H54 (cell line): ENCODE measurements at regions not wholly inside any gene's neighbourhood (a gene's known extent, or its start where the extent isn't known, plus 50 kb on each side); places are given as distances from the start of the nearest gene placed in this dataset.

Experiments
- DNase-seq: peaks from one replicate; pipeline ENCODE4 v3.0.0; 2011; ENCODE audit warnings: low spot score, mixed read lengths; ENCODE audit not compliant: insufficient read length
- FAIRE-seq: peaks from 3 replicates; lab custom pipeline; 2011; peaks lifted over from hg19 to GRCh38; lab: Jason Lieb, UNC
- POLR2A ChIP-seq: IDR thresholded peaks from 2 replicates; pipeline ENCODE4 v1.6.1; 2011; ENCODE audit warnings: low read depth, mild to moderate bottlenecking, low read length

DNA sequence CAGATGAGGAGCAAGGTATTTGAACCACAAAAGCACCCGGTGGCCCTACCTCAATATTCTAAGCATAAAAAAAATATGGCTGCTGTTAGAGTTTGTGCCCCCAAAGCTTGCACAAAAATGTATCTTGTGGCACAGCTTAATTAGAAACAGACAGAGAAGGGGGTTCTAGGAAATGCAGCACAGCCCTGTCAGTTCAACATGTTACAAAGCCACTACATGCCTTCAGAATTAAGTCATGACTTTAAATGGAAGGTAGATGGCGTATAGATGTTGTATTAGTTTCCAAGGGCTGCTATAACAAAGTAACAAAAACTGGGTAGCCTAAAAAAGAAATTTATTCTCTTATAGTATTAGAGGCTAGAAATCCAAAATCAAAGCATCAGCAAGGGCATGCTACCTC is 703.8 kb downstream of the DIAPH3 start:
- TF ChIP-seq POLR2A, result no peak
- FAIRE-seq (no peak), DNase-seq (no peak)

DNA sequence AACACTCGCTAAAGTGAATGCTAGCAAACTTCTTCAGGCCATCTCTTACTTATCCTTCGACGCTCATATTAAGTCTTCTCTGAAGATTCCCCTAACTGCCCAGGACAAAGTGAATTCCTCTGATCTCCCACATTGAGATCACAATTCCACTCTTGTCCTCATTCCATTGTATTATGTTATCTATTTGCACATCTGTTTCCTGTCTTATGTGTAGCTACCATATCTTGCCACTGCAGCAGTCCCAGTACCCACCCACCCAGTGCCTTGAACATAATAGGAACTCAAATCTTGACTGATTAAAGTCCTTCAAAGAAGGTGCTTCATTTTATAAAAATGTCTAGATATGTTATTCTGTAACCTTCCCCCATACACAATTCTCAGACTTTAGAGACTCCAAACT is 702.3 kb downstream of the DIAPH3 start:
- FAIRE-seq (no peak), DNase-seq (no peak)
- no peak for TF ChIP-seq POLR2A

DNA sequence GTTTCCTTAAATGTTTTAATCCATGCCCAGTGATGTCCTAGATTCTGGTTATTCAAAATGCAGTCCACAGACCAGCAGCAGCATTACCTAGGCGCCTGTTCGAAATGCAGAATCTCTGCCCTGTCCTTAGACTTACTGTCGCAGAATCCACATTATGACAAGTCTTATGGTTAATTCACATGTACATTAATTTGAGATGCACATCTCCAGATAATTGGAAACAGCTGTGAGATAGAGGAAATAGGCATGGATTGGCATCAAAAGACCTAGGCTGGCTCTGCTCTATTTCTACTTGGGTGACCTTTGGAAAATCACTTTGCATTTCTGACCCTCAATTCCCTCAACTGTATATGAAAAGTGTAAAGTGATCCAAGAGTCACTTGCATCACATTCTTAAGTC is 700.7 kb downstream of the DIAPH3 start:
- FAIRE-seq, result no peak
- no peak for TF ChIP-seq POLR2A

DNA sequence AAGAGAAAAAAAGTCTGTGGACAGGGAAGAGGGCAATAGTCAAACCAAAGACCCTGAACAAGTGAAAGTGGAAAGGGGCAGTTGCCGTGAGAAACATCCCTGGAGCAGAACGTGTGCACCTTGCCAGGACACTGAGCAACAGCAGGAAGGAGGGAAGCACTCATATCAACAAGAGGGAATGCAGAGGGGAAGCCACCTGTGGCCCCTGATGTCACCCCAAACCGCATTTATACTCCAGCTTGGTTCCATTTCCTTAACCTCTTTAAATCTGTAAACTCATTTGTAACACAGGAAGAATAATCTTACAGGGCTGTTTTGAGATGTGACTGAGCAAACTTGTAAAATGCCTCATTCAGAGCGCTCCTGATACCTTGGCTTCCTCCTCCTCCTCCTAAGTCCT is 698.8 kb downstream of the DIAPH3 start:
- no peak for TF ChIP-seq POLR2A
- no peak for FAIRE-seq
- no peak for DNase-seq

More for the DNA sequence above, 700.7 kb downstream of the DIAPH3 start:
- no peak for DNase-seq

DNA sequence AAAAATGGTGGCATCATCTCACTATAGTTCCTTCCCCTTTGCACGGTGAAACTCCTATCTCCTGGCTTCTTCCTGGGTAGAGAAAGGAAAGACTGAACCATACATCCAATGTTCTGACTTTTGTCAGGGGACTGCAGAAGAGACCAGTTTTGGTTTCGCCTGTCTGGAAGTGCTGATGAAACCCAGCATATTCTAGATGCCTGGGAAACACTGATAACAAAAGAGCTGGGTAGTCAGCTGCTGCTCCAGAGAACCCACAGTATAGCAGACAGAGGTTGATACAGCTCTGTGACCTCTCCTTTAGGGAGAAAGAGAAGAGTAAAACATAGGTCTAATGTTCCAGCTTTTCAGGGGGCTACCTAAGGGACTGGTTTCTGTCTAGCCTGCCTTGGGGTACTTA is 695.3 kb downstream of the DIAPH3 start:
- FAIRE-seq (no peak), DNase-seq (no peak)
- TF ChIP-seq POLR2A, result no peak

DNA sequence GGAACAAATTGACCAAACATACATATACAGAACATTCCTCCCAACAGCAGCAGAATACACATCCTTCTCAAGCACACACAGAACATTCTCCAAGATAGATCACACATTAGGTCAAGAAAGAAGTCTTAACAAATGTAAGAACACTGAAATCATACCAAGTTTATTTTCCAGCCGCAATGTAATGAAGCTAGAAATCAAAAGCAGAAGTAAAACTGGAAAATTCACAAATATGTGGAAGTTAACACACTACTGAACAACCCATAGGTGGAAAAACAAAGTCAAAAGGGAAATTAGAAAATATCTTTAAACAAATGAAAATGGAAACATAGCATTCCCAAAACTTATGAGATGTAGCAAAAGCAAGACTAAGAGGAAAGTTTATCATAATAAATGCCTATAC is 692.6 kb downstream of the DIAPH3 start:
- DNase-seq (no peak), FAIRE-seq (no peak)
- TF ChIP-seq POLR2A, result no peak

DNA sequence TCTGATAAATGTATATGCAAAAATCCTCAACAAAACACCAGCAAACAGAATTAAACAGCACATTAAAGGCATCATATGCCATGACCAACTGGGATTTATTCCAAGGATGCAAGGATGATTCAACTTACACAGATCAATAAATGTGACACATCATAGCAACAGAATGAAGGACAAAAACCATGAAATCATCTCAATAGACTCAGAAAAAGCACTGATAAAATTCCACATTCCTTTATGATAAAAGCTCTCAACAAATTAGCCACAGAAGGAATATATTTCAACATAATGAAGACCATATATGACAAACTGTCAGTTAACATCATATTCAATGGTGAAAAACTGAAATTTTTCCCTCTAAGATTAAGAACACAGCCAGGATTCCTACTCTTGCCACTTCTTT is 691.6 kb downstream of the DIAPH3 start:
- FAIRE-seq, result peak; percentile 20
- no peak for DNase-seq
- TF ChIP-seq POLR2A, result no peak

DNA sequence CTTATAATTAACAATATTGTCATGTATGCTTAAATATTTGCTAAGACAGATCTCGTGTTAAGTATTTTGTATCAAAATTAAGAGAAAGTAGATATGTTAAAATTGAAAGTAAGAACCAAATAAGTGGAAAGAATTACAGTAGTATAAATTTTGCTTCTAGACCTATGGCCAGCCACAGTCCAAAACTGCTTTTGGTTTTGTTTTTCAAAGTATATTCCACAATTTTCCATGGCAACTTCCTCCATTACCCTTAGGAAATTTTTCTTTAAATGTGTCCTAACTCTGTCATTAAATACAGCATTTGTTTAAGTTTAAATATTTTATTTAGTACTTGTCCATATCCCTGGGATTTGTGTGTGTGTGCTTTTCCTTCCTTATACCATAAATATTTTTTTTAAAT is 689.0 kb downstream of the DIAPH3 start:
- DNase-seq, result no peak
- FAIRE-seq, result no peak

DNA sequence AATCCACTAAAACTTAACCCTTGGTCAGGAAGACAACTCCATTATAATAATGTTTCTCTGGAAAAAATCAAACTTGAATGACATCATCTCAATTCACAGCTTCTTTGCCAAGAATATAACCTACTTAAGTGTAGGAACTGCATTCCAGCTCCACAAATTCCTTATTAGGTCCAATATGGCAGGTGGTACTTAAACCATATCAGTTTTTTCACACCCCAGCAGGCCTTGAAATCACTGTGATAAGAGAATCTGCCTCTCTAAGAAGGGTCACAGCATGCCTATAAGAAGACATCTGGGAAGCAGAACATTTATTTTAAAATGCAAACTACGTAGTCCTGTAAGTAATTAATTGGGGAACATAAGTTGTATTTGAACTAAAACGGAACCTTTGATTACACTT is 687.8 kb downstream of the DIAPH3 start:
- no peak for TF ChIP-seq POLR2A
- no peak for DNase-seq

More for the DNA sequence above, 689.0 kb downstream of the DIAPH3 start:
- TF ChIP-seq POLR2A, result no peak

DNA sequence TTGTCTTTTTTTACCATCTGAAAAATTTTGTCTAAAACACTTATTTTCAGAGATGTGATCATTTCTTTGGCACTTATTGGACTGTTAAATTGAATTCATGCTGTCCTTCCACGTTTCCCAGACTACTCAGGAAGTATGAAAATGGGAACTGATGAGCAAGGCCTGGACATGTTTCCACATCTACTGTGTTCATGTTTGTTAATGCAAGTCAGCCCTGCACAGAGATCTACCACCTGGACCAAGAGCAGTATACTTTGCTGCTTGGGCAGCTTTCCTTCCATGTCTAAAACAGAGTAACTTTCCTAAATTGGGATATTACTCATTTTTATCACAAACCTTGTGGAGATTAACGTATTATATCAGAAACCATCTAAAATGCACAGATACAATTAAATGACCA is 687.4 kb downstream of the DIAPH3 start:
- DNase-seq, result no peak
- no peak for FAIRE-seq
- no peak for TF ChIP-seq POLR2A

More for the DNA sequence above, 687.8 kb downstream of the DIAPH3 start:
- no peak for FAIRE-seq

DNA sequence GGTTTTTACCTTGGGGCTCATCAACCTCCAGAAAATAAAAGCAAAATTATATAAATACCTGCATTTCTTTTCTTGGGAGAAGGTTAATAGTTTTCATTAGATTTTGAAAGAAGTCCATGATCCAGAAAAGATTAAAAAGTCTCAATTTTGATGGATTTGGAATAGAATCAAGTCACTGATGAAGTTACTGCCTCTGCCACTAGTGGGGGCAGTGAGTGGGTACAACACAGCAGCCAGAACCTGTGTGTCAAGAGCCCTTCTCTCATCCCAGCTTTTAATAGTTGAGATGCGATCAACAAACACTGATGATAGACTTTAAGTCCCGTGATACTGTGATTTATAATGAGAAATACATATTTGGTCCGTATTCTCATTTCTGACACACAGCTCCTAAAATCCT is 686.7 kb downstream of the DIAPH3 start:
- no peak for TF ChIP-seq POLR2A
- FAIRE-seq (no peak), DNase-seq (no peak)

DNA sequence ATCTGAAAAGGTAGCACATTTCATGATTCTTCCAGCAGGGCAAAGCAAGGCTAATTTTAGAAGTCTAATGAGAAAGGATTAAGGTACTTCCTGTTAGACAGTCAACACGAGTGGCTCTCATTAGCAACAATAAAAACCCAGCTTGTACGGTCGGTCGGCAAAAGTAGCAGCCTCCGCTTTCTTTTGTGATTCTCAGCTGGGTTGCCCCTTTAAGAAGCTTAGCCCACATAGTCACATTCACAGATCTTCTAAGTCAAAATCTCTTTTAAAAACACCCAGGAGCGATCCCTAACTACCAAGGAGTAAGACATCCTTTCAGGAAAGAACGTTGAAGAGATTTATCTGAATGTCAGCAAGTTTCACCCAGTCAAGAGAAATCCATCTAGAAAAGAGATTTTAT is 684.8 kb downstream of the DIAPH3 start:
- DNase-seq, result no peak
- FAIRE-seq, result no peak
- no peak for TF ChIP-seq POLR2A

DNA sequence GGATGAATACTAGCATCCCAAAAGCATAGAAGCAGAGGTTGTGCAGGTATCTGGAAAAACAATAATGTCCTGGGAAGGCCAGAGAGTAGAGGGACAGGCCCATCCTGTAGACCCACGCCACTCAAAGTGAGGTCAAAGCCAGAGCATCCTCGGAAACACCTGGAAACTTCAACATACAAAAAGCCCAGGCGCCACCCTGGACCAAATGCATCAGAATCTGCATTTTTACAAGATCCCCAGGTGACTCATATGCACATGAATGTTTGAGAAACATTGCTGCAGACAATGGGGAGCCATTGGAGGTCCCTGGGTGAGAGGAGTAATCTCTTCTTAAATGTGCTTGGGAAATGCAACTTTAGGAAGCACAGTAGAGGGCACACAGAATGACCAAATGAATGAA is 684.1 kb downstream of the DIAPH3 start:
- no peak for TF ChIP-seq POLR2A
- FAIRE-seq (no peak), DNase-seq (no peak)

DNA sequence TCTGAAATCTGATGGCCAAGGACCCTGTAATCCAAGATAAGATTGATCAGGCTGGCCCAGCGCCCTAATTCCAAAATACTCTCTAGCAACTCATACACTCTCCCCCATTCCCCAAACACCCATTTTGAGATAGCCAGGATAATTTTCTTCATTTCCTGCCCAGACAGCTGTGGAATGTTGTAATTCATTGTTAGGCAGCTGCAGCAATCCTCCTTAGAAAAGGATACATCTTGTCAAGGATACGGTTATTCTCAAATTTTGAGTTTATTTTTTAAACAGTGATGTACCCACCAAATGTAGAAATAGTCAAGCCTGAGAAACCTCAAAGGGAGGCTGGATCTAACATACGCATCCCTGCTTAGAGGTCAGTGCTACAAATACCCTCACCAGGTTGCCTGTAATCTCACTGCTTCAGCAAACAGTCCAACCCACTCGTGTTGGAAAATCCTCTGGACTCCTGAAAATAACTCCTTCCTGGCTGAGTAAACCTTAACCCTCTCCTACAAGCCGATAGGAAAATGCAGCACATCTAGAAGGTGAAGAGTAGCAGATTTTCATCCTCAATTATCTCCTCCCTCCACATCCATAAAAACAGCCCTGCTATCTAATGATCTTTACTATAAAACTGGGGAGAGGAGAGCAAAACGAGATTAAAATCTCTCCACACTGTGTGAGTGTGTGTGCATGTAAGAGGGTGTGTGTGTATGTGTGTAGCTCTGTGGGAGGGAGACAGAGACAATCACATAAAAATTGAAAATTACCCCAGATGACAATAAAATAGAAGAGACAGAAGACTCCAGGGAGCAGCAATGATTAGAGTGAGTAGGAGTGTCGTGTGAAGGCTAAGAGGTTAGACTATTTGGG is 683.1 kb downstream of the DIAPH3 start:
- FAIRE-seq, result no peak
- TF ChIP-seq POLR2A, result no peak
- no peak for DNase-seq

DNA sequence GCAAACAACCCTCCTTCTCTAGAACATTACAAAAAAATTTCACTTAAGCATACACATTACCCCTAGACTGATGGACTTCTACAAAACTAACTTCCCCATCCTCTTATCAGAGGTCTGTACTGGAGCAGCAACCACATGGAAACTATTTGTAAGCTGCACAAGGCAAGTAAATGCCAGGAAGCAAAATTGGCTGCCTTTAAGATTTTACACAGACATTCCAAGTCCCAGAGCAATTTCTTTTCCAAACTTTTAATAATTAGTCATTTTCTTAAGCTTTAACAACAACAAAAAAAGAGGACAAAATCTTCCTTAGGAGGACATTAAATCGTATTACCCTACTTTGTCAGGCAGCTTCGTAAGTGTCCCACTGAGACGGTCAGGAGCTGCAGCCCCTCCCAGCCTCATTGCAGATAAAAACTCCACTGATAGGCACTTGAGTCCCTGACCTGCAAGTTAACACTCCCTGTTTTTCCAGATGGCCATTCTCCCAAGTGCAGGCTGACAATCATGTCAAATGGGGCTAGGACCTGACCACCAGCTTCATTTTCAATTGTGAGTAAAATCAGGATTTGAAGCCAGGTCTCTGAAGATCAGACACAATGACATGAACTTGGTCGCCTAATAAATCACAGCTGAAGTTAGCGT is 680.1 kb downstream of the DIAPH3 start:
- TF ChIP-seq POLR2A, result no peak
- FAIRE-seq (no peak), DNase-seq (no peak)
